NCI-H2171 (cell line): ENCODE measurements at regions not wholly inside any gene's neighbourhood (a gene's known extent, or its start where the extent isn't known, plus 50 kb on each side); places are given as distances from the start of the nearest gene placed in this dataset.
"Not testable (repeated sequence)": the region's sequence is repeated elsewhere in the genome, so short reads cannot be mapped to it uniquely, and the experiment has no call there.

Experiments used
- DNase-seq: peaks from one replicate; lab custom pipeline; 2025; lab: John Stamatoyannopoulos, UW

DNA sequence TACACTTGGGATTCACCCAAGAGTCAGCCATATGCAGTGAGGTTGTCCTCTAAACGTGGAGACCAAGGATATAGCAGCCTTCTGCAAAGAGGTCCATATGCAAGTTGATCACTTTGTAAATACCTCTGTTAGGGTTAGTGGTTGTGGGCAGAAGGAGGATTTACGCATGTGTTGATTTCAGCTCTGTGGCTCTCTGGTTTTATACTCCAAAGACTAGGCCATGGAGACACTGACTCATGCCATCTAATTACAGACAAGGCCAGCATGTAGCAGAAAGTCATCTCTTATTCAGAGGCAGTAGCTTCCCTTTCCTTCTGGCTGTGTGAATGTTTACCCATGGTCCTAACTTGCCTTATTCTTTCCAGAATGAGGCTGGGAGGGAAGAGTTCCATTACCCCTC, 140.9 kb upstream of the GOLGA6L4 start:
- DNase-seq, result not testable (repeated sequence)

DNA sequence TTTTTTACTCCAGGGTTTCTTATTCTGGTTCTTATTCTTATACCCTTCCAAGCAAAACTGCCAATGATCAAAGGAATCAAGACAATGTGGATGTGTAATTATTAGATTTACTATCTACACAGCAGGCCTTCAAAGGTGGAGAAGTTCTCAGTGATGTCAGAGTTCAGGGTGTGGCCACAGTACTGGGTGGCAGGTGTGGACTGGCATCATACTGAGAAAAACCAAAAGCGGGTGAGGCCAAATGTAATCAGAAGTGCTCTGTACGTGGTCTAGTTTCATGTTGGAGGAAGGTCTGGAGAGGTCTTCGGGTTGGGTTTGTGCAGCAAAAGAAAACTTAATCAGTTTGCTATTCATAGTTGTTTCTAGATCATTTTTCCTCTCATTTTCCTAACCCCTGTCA, 138.5 kb upstream of the GOLGA6L4 start:
- not testable (repeated sequence) for DNase-seq

DNA sequence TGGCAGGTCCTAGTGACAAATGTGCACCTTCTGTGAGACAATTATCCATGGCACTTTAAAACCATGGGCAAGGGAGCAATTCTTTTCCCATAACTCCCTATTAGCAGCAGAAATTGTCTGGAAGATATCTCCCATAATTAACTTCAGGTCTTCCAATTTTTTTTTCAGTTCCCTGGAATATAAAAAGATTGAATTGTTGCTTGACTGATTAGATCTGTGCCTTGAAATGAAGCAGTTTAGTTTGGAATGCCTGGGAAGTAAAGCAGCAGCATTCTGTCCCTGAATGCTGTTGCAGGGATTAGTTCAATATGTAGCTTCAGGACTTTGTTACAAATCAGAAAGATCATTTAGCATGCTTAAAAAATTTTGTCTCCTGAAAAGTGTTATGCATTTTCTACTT, 137.0 kb upstream of the GOLGA6L4 start:
- DNase-seq, result no peak

DNA sequence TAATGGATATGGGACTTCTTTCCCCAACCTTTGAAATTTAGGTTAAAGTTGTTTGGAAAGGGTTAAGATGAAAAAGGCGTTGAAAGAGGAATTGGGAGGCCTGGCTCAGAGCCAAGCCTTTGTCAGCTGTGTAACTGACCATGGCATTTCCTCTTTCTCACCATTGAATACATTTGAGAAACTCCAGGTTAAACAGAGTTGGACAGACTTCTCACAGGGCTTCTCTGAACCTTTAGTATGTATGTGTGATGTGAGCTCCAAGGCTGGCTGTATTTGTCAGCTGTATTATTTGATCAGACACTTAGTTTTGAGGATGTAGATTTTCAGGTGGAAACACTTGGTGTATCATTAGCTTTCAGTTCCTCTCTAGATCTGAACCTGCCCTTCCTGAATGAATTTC, 136.4 kb upstream of the GOLGA6L4 start:
- no peak for DNase-seq

DNA sequence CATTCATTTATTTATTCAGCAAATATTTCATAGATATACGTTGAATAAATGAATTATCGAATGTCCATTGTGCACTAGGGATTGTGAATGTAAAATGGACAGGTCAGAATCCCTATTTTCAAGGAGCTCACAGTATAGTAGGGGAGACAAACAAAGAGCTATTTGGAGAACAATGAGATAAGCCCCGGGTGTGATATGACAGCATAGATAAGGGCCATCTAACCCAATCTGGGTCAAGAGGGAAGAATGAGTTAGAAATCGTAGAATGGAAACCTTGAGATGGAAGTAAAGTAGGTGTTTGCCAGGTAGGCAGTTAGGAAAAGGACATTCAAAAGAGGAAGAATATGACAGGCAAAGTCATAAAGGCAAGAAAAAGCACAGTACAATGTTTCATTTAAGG, 132.2 kb upstream of the GOLGA6L4 start:
- DNase-seq, result no peak

DNA sequence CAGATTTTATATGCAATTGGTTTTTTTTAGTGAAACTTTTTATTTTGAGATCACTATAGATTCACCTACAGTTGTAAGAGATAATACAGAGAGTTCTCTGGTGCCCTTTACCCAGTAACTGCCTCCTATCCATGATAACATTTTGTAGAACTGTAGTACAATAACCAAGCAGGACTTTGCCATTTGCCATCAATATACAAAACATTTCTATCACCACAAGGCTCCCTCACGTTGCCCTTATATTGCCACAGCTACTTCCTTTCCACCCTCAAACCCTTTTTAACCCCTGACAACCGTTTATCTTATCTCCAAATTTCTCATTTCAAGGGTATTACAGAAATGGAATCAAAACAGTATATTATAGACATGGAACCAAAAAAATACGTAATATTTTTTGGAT, 130.7 kb upstream of the GOLGA6L4 start:
- DNase-seq, result no peak

DNA sequence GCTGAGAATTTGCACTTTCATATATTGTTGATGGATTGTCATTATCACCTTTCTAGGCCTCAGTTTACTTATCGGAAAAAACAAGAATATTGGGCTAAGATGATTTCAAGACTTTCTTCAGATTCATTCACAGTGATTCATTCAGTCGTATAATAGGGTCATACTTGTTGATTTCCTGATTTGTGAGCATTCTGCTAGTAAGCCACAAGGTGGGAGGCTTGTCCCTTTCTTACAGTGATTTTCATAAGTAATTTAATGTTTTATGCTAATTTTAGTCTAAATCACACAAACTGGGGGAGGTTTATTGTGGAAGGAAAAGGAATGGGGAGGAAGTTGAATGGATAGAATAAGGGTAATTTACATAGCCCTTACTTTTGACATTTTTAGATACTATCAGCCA, 126.8 kb upstream of the GOLGA6L4 start:
- no peak for DNase-seq

DNA sequence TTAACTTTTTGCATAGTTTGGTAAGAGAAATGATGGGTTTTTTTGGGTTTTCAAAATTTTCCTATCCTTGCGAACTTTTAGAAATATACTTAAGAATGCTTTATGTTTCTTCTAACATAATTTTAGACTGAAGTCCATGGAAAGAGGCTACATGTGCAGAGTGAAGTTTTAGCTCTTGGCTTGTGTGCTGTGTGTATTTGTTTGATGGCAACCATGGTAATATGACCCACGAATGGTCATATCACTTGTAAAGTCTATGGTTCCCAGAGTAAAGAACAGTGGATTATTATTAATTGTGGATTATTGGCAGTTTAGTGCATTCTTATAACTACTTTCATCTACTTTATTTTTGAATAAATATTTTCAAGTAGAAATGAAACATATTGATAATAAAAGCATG, 124.0 kb upstream of the GOLGA6L4 start:
- DNase-seq, result no peak

DNA sequence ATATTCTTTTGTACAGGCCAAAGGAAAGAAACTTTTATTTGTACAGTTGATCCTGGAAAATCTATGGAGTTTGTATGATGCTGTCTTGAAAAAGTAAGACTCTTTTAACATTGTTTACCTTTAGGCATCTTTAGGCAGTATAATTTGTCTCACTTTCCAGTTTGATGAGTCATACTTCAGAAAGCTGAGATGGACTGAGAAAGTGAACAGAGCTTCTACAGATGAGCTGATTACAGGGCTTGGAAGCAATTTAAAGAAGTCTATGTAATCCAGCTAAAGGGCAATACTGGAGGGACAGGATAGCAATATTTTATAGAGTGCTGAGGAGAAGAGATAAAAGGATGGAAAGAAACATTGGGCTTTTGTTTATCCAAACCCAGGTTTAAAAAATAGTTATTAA, 123.5 kb upstream of the GOLGA6L4 start:
- DNase-seq, result no peak

DNA sequence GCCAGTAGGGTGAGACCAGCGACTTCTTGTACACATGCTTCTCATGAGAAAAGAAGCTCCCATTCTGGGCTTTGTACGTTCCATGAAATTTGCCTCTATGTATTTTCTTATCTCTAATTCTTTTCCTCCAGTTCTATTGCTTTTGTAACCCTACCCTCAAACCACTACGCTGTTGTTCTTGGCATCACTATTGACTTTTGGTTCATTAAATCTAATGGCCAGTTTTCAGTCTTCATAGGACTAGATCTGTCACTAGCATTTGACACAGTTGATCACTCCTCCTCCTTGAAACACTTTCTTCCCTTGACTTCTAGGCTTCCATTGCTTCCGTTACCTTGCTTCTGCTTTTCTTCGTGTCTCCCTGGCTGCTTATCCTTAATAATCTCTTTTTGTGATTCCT, 121.7 kb upstream of the GOLGA6L4 start:
- DNase-seq, result no peak

DNA sequence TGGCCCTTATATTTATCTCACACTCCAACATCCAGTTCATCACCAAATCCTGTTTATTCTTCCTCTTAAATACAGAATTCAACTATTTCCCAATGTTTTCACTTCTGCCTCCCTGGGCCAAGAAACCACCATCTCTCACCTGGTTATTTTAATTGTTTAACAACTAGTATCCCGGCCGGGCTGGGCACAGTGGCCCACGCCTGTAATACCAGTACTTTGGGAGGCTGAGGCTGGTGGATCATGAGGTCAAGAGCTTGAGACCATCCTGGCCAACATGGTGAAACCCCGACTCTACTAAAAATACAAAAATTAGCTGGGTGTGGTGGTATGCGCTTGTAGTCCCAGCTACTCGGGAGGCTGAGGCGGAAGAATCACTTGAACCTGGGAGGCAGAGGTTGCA, 120.9 kb upstream of the GOLGA6L4 start:
- DNase-seq, result not testable (repeated sequence)

DNA sequence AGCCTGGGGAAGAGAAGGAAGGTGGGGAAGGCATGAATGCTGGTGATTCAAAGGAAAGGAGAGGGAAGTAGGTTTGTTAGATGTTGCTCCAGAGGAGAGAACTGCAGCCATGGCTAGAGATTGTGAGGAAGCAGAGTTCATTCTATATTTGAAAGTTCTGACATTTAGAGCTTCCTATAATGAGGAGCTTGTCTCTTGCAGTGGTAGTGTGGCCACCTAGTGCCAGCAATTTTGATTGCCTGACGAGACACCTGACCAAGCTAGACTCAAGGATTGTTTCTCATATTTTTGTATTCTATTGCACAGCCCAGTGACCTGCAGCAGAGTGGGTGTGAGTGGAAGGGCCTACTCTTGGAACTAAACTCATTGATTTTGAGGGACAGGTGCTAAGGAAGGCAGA, 116.2 kb upstream of the GOLGA6L4 start:
- DNase-seq, result not testable (repeated sequence)

DNA sequence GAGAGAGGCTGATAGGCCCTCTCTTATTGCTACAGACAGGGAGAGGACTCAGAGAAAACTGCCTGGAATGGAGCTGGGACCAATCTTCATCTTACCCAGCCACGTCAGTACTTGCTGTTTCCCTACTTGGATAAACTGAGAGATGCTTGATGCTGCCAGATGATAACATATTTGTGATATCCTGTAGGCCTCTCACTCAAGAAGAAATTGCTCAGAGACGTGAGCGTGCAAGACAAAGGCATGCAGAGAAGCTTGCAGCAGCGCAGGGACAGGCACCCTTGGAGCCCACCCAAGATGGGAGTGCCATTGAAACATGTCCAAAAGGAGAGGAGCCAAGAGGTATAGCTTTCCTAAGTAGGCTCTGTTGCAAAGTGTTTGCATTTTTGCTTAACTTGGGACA, 114.7 kb upstream of the GOLGA6L4 start:
- DNase-seq, result not testable (repeated sequence)

DNA sequence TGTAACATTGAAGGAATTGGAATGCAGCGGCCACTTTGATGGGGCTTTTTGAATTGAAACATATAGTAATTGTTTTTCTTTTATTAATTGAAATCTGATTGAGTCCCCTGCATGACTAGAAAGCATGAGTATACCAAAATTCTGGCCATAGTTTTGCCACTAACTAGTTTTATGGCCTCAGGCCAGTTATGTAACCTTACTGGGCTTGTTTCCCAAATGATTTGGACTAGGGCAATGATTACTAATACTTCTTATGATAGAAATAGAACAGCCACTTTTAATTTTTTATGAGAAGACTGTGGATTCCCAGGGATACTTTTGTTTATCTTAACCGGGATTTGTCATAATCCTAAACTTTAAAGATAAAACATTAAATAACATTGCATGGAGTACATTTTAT, 106.9 kb upstream of the GOLGA6L4 start:
- not testable (repeated sequence) for DNase-seq

DNA sequence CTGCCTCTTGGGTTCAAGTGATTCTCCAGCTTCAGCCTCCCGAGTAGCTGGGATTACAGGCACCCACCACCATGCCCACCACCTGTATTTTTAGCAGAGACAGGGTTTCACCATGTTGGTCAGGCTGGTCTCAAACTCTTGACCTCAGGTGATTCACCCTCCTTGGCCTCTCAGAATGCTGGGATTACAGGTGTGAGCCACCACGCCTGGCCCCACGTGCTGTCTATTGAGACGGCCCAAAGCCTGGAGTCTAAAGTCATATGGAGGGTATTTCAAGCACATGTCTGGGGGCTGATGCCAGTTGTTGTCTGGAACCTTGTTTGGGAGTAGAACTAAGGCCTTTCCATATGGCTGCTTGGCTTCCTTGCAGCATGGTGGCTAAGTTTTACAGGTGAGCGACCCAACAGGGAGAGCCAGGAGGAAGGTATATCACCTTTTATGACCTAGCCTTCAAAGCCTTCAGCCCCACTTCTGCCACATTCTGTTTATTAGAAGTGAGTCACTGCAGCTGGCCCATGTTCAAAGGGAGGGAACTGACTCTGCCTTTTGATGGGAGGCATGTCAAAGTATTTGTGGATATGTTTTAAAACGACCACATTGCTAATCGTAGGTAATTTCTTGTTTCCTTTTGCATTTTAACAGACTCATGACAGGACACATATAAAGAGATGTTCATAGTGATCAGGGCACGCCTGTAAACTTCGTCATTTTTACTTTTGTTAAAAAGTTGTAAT, 105.3 kb upstream of the GOLGA6L4 start:
- DNase-seq, result not testable (repeated sequence)

DNA sequence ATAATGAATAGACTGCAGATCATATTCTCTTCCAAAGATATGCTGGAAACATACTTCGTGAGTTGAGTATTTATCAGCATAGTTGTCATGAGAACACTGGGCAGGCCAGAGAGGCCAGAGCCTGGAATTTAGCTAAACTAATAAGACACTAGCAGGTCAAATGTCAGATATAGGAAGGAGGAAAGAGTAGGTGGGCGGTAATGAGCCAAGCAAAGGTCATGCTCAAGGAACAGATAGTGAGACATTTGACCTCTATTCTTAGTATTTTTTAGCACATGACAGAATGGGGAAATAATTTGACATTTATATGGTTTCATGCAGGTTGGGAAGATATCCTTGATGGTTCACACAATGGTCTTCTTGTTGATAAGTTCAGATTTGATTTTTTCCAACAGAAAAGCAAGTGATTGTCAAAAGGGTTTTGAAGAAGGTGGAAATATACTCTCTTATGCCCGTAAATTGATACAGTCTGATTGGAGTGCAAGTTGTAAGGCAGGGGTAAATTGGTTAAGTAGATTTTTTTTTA, 99.6 kb upstream of the GOLGA6L4 start:
- not testable (repeated sequence) for DNase-seq

DNA sequence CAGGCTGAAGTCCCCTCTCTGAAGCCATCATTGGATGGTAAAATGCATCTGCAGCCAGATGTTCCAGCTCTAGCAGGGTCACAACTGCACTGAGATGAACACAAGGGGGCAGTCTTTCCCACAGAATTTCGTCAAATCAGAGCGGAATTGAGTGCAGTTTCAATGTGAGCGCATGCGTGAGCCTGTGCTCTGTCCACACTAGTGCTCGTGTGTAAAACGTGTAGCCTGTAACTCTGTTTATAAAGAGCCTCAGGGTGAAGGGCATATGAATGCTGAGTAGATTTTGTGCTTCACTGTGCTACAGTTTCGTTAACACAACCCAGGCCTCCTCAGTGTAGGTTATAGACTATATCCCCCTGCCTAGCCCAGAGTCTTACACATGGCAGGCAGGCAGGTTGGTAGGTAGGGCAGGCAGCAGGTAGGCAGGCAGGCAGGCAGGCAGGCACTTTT, 92.7 kb upstream of the GOLGA6L4 start:
- peak; percentile 56 for DNase-seq

DNA sequence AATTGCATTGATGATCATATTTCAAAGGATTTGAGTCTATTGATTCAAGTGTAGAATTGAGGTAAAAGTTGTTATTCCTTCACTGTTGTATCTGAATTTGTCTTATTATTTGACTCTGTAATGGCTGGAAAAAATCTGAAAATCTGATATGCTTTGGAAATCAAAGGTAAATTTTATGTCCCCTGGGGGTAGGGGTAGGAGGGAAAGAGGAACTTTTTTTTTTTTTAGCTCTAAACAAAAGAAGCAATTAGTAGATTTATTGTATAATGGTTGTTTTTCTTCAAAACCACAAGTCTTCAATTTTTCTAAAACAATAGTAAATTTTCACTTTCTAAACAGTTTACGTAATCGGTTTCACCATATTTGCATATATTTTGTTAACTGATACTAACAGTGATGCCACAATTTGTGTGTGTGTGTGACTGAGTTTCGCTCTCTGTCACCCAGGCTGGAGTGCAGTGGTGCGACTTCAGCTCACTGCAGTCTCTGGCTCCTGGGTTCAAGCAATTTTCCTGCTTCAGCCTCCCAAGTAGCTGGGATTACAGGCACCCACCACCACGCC, 91.7 kb upstream of the GOLGA6L4 start:
- DNase-seq, result no peak

DNA sequence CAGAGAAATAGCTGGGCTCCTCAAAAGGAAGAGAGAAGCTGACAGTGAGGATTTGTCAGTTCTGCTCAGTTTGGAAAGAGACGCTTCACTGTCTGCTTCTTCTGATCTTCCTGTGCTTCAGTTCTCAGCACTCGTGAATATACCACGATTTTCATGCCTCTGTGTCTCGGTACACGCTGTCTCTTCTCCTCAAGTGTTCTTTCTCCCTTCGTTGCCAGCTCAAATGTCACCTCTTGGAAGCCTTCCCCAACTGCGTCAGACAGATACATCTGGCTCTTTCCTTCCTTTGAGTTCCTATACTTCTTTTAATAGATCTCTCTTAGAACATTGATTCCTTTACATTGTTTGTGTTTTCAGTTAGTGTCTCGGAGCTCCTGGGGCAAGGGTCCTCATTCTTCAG, 90.6 kb upstream of the GOLGA6L4 start:
- DNase-seq, result not testable (repeated sequence)

DNA sequence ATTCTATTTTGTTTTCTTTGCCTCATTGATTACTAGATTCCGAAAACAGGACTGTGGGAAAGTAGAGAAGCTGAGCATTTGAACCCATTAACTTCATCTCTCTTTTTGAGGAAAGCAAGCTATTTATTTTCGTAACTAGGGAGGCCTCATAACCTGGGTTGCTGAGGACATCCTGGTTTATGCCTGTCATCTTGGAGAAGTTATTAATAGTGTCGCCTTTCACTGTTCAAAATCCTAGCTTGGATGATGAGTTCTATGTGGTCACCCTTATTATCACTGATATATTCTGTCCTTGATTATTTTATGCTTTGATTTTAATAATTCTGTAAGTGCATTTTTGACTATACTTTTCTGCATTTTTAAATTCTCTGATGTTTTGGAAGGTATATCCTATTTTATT, 89.3 kb upstream of the GOLGA6L4 start:
- DNase-seq, result not testable (repeated sequence)

DNA sequence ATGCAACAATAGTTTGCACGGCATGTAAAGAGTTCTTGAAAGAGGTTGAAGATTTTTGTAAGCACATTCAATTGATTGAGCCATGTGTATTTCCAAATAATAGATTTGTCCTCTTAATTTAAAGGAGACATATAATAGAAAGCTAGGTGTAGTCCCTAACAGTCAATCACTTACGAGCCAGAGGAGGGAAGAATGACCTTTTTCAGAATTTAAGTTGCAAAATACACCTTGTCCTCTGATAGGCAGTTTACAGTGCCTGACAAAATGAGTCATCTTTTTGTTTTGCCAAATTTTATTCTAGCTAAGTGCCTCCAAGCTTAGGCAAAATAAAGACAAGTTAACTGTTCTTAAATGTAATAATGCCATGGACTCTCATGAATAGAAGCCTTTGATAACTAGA, 88.3 kb upstream of the GOLGA6L4 start:
- DNase-seq, result not testable (repeated sequence)

DNA sequence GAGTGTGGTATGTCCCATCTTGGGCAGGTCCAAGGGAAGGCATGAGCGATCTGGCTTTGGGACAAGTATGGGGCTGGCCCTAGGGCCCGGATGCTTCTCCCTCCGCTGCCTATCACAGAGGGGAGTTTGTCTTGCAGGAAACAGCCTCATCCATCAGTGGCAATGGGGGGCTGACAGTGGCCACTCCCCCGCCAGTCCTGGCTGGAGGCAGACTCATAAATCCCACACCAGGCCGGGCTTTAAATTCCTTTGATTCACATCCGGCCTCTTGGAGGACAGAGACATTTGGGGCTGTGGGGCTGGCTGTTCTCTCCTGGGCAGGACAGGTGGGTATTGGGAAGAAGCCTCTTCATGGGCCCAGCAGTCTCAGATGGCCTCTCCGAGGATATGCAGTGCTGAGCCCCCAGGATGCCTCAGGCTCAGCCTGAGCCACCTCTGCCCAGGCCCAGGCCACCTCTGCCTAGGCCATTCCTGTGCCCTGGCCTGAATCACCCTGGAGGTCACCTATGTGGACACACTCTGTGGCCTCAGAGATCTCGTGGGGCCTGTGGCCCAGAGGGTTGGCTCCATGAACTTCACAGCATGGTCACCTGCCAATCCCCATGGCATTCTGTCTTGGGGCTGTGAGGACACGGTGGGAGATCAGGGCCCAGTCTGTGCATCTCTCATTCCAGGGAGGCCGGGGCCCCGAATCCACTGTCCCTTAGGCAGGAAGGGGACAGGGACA, 84.2 kb upstream of the GOLGA6L4 start:
- no peak for DNase-seq

DNA sequence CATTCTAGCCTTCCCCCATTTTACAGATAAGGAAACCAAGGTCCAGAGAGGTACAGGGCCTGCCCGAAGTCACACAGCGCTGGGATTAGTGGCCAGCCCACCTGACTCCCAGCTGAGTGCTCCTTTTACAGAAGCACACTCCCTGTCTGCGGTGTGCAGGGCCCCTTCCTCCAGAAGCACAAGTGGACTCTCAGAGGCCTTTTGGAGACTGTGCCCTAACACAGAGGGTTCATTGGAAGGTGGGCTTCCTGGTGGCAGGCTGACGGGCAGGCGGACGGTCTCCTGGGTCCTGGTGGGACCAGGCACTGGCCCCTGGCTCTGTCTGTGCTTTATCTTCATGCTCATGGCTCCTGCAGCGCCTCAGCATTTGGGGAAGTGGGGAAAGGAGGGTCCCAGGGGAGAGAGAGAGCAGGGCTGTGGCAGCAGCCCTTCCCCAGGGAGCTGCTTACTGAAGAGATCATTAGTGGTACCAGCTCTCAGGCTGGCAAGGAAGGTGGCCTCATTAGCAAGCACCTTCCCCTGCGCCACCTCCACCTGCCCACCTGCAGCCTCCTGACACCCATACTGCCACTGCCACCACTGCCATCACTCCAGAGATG, 83.1 kb upstream of the GOLGA6L4 start:
- DNase-seq, result not testable (repeated sequence)
